ENCODE measurements at regions not wholly inside any gene's neighbourhood (a gene's known extent, or its start where the extent isn't known, plus 50 kb on each side); places are given as distances from the start of the nearest gene placed in this dataset.

DNA sequence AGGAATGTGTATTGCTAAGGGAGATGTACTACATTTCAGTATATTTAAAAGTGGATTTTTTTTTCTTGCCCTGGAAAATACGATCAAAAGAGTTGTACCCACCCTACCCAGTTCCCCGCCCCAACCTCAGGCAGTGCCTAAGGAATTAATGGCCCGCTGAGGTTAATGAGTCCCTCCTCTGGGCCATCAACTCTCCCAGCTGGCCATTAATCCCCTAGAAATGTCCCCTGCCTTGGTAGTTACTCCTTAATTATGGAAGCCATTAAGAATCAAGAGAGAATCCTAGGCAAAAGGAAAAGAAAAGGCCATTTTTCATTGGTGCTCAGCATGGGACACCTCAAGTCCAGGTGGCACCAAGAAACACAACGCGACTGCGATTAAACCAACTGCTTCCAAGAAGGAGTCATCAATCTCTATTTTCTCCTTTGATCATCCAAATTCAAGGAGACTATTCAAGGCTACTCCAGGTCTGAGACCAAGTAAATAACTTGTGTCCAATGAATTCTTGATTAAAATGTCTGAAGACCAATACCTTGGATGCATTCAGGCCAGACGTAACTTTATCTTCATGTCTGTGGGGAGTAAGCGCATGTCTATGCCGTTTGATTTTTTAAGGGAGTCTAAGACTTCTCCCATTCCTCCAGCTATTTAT, 1962.2 kb upstream of the WWC1 start (continued):
- TF ChIP-seq, protein P1, sequence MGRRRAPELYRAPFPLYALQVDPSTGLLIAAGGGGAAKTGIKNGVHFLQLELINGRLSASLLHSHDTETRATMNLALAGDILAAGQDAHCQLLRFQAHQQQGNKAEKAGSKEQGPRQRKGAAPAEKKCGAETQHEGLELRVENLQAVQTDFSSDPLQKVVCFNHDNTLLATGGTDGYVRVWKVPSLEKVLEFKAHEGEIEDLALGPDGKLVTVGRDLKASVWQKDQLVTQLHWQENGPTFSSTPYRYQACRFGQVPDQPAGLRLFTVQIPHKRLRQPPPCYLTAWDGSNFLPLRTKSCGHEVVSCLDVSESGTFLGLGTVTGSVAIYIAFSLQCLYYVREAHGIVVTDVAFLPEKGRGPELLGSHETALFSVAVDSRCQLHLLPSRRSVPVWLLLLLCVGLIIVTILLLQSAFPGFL (CRISPR knock-in tag; IDR thresholded peaks at IDR 0.05; ENCODE audit: borderline replicate concordance): no peak
- TF ChIP-seq, protein P2, sequence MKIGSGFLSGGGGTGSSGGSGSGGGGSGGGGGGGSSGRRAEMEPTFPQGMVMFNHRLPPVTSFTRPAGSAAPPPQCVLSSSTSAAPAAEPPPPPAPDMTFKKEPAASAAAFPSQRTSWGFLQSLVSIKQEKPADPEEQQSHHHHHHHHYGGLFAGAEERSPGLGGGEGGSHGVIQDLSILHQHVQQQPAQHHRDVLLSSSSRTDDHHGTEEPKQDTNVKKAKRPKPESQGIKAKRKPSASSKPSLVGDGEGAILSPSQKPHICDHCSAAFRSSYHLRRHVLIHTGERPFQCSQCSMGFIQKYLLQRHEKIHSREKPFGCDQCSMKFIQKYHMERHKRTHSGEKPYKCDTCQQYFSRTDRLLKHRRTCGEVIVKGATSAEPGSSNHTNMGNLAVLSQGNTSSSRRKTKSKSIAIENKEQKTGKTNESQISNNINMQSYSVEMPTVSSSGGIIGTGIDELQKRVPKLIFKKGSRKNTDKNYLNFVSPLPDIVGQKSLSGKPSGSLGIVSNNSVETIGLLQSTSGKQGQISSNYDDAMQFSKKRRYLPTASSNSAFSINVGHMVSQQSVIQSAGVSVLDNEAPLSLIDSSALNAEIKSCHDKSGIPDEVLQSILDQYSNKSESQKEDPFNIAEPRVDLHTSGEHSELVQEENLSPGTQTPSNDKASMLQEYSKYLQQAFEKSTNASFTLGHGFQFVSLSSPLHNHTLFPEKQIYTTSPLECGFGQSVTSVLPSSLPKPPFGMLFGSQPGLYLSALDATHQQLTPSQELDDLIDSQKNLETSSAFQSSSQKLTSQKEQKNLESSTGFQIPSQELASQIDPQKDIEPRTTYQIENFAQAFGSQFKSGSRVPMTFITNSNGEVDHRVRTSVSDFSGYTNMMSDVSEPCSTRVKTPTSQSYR (CRISPR knock-in tag; IDR thresholded peaks at IDR 0.05): no peak
- TF ChIP-seq NFYB (CRISPR knock-in tag; conservative IDR thresholded peaks at IDR 0.05; ENCODE audit: low read depth) (no peak), ZNF138 (CRISPR knock-in tag; conservative IDR thresholded peaks at IDR 0.05) (no peak)

DNA sequence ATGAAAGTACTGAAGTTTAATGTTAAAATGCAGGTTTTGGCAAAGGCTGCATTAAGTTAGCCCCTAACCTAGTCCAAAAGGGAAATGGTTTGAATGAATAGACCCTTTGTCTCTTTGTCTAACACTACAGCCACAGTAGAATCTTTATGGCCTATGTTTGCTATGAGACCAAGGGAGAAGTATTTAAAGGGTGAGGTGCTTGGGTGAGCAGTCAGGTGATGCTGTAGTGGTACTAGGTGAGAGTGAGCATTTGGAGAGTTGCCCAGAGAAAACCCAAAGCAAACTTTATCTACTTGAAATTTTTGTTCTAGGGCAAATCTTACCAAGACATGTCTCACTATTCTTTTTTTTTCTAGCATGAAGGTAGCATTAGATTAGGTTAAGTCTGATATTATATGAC, 1961.4 kb upstream of the WWC1 start:
- Mint-ChIP-seq H3K27me3 (ENCODE audit: low read depth) (peaks cover 46% of the 10 kb centered on the region), H3K9me3 (peaks cover under 1% of the 10 kb centered on the region), H3K36me3 (no peaks in the 10 kb centered on the region), H3K27ac (no peak overlapping the region), H3K4me3 (no peak overlapping the region), H3K4me1 (peaks cover 31% of the 10 kb centered on the region)
- ATAC-seq (no peak), DNase-seq (ENCODE audit: low spot score) (no peak)
- POLR2A ChIA-PET: no interaction called here
- TF ChIP-seq, protein P2 (CRISPR knock-in tag; IDR thresholded peaks at IDR 0.05): no peak
- TF ChIP-seq JAZF1 (CRISPR knock-in tag; IDR thresholded peaks at IDR 0.05) (no peak), SMAD4 (CRISPR knock-in tag; IDR thresholded peaks at IDR 0.05) (no peak), NR2C2 (CRISPR knock-in tag; IDR thresholded peaks at IDR 0.05) (no peak), SP1 (CRISPR knock-in tag; conservative IDR thresholded peaks at IDR 0.05) (no peak), MYBL2 (CRISPR knock-in tag; IDR thresholded peaks at IDR 0.05) (no peak), ZNF232 (CRISPR knock-in tag; IDR thresholded peaks at IDR 0.05) (no peak)
- TF ChIP-seq, protein P3, sequence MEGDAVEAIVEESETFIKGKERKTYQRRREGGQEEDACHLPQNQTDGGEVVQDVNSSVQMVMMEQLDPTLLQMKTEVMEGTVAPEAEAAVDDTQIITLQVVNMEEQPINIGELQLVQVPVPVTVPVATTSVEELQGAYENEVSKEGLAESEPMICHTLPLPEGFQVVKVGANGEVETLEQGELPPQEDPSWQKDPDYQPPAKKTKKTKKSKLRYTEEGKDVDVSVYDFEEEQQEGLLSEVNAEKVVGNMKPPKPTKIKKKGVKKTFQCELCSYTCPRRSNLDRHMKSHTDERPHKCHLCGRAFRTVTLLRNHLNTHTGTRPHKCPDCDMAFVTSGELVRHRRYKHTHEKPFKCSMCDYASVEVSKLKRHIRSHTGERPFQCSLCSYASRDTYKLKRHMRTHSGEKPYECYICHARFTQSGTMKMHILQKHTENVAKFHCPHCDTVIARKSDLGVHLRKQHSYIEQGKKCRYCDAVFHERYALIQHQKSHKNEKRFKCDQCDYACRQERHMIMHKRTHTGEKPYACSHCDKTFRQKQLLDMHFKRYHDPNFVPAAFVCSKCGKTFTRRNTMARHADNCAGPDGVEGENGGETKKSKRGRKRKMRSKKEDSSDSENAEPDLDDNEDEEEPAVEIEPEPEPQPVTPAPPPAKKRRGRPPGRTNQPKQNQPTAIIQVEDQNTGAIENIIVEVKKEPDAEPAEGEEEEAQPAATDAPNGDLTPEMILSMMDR (IDR thresholded peaks at IDR 0.05): no peak
- TF ChIP-seq, protein P4, sequence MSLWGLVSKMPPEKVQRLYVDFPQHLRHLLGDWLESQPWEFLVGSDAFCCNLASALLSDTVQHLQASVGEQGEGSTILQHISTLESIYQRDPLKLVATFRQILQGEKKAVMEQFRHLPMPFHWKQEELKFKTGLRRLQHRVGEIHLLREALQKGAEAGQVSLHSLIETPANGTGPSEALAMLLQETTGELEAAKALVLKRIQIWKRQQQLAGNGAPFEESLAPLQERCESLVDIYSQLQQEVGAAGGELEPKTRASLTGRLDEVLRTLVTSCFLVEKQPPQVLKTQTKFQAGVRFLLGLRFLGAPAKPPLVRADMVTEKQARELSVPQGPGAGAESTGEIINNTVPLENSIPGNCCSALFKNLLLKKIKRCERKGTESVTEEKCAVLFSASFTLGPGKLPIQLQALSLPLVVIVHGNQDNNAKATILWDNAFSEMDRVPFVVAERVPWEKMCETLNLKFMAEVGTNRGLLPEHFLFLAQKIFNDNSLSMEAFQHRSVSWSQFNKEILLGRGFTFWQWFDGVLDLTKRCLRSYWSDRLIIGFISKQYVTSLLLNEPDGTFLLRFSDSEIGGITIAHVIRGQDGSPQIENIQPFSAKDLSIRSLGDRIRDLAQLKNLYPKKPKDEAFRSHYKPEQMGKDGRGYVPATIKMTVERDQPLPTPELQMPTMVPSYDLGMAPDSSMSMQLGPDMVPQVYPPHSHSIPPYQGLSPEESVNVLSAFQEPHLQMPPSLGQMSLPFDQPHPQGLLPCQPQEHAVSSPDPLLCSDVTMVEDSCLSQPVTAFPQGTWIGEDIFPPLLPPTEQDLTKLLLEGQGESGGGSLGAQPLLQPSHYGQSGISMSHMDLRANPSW (CRISPR knock-in tag; conservative IDR thresholded peaks at IDR 0.05; ENCODE audit: low read depth): no peak
- CTCF ChIA-PET: no interaction called here
